ENCODE measurements at regions not wholly inside any gene's neighbourhood (a gene's known extent, or its start where the extent isn't known, plus 50 kb on each side); places are given as distances from the start of the nearest gene placed in this dataset.

DNA sequence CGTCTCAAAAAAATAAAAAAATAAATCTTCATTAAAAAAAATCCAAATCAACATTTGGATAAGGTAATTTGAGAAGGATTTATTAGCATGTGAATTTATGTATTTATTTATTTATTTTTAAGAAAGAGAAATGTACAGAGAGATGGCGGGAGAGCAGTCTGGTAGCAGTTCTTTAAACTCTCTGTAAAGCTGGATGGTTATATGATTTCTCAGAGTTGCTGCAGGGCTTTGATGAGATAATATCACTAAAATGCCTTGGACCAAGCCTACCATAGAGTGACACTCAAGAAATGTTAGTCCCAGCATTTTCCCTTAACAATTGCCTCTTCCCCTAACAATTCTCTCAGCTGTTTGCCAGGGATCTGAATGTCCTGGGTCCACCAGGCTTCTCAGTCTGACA, 103.4 kb upstream of the LNX1 start:
- no peak for DNase-seq (ENCODE audit: low spot score)

DNA sequence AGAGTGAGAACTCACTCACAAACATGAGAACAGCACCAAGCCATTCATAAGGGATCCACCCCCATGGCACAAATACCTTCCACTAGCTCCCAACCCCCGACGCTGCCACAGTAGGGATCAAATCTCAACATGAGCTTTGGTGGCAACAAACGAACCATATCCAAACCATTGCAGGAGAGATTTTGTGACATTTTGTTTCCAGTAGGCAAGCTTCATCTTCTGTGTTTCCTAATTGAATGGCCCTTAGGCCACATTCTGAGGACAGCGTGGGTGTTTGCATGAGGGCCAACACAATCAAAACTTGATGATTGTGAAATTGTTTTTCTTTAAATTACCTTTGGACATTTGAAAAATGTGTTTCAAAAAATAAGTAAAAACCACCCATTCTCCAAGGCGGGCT, 102.6 kb upstream of the LNX1 start:
- DNase-seq (ENCODE audit: low spot score) = no peak

DNA sequence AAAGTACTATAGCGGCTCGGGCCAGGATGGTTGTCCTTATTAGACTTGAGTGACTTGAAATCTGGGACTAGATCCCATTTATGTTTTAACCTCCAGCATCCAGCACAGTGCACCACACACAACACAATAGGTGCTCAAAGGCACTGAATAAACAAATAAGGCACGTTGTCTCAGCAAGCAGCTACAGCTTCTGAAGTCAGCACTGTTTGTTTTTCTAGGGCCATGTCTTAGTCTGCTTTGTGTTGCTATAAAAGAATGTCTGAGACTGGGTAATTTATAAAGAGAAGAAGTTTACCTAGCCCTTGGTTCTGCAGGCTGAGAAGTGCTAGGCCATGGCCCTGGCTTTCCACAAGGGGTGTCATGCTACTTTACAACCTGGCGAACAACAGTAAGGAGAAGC, 102.1 kb upstream of the LNX1 start:
- no peak for DNase-seq (ENCODE audit: low spot score)

DNA sequence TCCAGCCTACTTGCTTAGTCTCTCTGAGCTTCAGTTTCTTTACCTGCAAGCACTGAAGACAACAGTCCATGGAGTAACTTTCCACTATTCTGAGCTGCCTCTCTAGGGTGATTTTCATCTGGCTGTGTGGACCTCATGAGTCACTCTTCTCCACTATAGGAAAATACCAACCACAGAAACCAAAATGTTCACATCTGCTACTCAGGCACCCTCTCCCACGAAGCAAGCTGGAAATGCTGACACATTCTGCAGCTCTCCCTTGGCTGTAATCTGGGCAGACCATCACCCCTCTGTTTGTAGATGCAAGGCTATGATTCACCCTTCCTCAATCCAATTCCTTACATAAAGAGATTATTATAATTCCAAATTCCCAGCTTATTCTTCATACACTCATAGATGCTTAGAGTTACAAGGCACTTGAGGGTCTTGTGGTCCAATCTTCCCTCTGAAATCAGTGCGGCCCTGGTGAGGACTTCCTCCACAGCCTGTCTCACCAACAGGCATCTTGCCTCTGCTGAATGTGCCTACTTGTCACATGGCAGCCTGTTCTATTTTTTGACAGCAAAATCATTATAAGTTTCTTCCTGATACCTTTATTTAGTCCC, 97.0 kb upstream of the LNX1 start:
- no peak for DNase-seq (ENCODE audit: low spot score)

DNA sequence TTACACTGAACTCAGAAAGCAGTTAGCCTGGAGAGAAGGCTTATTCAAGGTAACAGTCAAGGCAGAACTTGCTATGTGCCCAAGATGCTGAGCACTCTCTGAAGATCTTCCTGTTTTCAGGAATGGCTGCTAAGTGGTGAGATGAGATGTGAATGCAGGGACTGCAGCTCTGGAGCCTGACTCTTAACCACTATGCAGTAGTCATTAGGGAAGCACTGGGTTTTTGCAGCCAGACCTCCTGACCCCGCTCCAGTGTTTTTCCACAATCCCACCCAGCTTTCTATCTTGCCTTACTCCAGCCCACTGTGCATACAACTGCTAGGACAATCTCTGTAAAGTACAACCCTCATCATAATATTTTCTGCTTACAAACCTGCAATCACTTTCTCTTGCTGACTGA, 95.2 kb upstream of the LNX1 start:
- no peak for DNase-seq (ENCODE audit: low spot score)

DNA sequence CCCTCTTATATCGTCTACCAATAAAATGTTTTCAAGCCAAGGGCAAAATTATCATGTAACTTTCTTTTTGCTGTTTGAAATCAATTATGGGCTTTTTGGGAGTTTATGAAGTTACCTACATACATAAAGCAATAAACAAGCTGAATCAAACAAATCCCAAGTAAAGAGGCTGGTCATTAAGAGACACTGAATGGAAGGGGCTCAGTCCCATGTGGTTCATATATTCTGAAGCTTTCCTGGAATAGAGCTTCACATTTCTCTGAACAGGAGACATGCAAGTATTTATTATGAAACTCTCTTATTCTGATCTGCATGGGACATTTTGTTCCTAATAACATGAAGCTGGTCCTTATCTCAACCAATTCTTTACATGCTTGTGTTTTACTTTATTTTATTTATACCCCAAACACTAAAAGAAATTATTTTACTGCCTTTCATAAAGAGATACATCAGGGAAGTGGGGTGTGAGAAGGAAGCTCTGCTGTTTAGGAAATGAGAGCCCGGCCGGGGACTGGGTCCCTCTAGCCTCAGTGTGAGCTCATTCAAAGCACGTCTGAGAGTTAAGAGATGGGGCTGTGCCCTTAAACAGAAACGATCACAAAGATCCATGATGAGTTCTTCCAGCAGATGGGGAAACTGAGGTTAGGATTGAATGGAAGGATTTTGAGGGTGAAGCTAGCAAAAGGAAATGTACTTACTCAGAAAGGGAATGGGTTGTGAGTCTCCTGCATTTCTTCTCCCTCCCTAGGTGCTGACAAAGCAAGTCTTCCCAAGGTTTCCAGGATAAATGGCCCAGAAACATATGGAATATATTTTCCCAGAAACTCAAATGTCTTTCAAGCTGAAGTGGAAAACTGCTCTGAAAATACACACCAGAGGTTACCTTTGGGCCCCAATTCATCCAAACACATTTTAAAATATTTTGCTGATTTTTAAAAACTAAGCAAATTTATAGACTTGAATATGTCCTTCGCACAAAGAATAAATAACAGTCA, 93.1 kb upstream of the LNX1 start:
- no peak for DNase-seq (ENCODE audit: low spot score)

DNA sequence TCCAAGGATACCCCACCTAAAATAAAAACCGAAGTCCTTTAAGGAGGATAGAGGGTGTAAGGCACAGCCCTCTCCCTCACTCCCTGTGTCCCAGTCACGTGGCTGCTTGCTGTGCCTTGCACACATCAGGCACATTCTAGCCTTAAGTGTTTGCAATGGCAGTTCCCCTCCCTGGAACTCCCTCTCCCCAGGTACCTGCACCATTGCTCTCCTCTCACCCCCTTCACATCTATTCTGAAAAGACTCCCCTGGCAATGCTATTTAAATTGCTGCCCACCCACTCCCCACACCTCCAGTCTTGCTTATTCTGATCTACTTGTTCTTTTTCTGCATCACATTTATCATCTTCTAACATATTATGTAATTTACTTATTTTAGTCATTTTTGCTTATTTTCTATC, 91.6 kb upstream of the LNX1 start:
- DNase-seq (ENCODE audit: low spot score) = no peak

DNA sequence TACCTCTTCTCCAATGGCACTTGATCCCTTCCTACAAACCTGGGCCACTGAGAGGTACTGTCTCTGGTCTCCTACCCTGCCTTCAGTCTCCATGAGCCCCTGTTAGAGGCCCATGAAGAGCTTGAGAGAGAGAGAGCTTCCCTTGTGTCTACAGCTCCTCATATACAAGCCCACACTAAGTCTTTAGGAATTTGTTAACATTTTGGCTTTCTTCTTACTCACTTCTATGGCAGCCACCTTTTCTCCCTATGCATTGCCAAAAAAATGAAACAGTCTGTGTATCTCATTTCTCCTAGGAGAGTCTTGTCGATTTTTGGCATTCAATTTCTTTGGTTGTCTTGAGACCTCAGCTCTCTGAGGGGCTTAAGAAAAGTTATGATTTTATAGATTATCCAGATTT, 90.9 kb upstream of the LNX1 start:
- no peak for DNase-seq (ENCODE audit: low spot score)

DNA sequence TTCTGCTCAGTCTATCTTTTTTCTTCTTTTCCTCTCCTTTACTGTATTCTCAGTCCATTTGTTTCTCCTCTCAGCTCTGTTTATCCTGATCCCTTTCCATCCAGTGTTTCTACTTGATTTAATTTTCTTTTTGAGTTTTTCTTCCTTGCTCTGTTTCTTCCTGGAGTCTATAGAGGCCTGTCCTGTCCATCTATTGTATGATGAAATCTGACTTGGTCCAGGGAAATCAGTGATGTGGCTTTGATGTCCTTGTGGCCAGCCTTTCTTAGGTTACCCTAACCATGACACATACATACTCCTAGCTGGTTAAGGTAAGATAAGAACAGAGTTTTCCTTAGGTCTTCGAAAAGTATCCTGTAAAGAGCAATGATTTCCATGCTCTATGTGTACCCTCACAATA, 89.3 kb upstream of the LNX1 start:
- no peak for DNase-seq (ENCODE audit: low spot score)

DNA sequence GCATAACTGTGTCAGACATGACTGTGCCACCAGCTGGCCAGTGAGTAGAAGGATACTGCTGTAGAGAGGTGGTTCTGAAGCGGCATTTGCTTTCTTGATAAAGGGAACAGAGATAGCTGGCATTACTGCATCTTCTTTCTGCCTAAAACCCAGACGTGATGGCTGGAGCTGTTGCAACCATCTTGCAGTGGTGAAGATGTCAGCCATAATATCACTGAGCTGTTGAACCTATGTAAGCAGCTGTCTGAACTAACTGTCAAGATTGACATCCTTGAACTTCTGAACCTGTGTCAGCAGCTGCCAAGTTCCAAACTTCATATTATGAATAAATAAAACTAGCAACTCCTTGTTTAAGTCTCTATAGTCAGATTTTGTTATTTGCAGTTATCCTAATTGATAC, 88.9 kb upstream of the LNX1 start:
- no peak for DNase-seq (ENCODE audit: low spot score)

DNA sequence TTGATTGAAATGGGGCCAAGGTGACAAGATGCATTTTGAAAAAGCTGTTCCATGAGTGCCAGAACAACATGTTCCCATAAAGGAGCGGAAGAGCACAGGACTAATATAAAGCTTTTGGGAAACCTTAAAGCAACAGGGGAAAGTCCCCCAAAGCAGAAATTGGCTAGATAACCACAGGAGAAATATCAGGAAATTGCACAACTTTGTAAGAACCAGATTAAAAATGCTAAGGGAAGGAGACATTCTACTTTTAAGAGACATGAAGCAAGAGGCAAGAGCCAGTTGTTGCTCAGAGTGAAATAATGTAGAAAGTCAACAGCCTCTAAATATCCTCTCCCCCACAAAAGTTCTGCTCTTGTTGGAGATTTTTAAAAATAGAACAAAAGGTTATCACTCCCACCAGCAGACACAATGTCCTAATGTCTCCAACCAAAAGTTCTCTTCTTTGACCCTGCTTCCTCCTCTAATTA, 85.2 kb upstream of the LNX1 start:
- DNase-seq (ENCODE audit: low spot score) = no peak

DNA sequence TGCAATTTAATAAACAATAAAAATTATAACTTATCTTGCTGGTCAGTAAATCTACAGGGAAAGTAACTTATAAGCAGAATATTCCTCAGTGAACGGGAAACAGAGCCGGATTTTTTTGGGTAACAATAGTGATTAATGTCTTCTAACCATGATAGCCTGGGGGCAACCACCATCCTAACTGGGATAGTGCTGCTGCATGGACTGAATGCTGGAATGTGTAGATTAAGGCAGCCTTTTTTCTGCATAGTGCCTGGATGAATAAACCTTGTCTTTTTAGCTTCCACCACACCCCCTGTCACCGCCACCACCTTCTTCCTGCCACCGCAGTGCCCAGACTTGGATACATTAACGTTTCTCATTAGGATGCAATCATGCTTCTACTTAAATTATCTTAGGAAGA, 83.6 kb upstream of the LNX1 start:
- no peak for DNase-seq (ENCODE audit: low spot score)

DNA sequence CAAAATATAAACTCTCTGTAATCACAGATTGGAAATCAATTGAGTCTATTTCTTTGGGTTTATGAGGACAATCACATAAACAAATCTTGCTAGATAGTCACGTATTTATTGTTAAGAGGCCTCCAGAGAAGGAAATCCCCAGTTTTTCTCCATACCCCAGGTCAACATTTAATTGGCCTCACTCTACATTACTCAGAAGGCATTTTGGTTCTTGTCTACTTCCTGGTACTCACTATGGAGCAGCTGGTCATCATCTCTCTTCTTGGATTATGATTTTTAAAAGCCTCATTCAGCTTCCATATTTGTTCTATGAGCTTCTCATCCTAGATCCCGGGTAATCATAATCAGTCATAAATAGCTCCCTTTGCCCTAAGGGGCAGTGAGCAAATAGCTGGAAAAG, 81.6 kb upstream of the LNX1 start:
- DNase-seq (ENCODE audit: low spot score) = no peak

DNA sequence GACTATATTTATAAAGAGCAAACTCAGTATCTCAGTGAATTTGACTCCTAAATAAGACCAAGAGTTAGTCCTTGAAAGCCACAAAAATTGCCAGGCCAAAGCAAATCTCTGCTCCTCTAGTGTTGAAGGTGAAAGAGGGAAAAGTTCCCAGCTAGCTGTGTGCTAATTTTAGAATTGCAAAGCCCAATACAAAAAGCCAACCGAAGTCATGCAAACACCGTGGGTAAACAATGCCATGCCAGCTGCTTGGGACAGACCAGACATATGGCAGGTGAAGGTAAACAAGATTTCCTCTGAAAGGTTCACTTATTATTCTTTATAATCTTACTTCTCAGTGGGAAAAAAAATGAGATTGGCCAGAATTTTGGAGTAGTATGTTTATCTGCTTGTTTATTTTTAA, 80.5 kb upstream of the LNX1 start:
- no peak for DNase-seq (ENCODE audit: low spot score)

DNA sequence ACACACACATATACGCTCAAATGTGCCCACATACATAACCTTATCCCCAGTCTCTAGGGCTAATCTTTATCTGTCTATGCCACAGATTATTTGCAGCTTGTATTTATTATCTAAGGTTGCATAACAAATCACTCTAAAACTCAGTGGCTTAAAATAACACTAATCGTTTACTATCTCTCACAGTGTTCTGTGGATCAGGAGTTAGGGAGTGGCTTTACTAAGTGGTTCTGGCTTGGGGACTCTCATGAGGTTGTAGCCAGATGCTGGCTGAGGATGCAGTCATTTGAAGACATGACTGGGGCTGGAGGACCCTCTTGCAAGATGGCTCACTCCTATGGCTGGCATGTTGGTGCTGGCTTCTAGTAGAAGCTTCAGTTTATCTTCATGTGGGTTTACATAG, 68.5 kb upstream of the LNX1 start:
- no peak for DNase-seq (ENCODE audit: low spot score)

DNA sequence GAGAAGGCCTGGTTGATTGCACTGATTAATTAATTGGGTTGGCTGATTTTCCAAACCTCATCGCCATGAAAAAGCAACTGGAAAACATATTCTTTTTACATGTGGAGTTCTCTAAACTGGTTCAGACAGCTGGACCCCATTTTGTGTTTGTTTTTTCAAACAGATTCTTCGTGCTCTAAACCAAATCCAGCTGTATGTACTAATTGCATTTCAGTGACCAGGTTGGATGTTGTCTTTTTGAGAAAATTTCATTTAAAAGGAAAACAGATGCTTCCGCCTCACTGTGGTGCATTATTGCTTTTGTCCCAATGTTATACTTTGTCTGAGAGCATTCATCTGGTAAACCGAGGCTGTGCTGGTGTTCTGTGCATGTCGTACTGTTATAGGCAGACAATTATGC, 67.8 kb upstream of the LNX1 start:
- no peak for DNase-seq (ENCODE audit: low spot score)

DNA sequence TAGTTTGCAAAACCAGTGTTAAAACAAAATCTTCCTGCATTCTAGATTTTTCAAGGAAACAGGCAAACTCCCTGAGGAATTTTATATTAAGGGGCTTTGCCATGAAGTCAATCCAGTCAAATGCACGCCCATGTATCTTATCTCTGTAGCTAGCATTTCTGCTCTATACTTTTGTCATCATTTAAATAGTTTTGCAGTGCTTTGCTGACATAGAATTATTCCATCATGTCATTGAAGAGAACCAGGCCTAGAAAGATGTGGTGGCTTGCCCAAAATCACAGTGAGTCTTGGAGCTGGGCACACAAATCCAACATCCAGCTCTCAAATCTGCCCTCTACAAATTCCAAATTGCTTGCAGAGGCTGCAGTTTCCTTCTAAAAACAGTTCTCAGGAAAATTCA, 66.7 kb upstream of the LNX1 start:
- no peak for DNase-seq (ENCODE audit: low spot score)

DNA sequence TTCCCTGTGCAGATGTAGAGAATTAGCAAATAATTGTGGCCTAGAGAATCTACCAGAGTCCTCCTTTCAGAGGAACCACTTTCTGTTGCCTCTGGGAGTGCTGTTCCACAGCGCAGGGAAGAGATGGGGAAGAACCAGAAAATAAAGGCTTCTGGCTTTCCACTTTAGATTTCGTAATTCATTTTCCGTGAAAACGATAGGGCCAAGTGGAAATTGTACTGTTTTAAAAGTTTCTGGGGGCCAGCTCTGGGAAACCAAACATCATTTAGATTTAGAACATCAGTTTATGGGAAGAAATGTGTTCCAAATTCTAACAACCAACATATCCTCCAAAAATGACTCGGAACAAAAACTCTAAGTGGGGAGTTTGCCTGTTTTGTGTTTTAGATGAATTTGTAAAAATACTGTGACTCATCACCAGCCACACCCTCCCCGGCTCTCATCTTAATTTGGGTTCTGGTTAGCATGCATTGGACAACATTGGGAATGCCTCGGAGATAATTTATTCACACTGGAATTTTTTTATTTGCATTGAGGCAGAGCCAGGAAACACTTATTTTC, 65.2 kb upstream of the LNX1 start:
- no peak for DNase-seq (ENCODE audit: low spot score)

DNA sequence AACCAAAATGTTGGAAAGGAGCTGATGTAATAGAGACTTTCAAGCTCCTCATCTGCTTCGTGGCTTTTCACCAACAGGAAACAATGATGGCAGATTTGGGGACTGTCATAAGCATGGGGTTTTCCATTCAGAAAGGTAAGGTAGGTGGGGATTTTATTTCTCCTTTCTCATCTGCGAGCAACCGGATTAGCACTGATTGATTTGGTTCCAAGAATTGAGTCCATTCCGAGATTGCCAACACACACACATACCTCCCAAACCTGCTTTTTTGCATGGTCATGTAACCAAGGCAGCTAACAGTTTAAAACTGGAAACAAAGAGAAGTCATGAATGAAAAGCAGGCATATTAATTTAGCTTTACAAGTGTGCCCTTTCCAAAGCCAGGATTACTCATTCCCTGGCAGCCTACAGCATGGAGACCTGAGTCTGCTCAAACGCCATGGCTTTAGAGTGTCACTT, 63.0 kb upstream of the LNX1 start:
- DNase-seq (ENCODE audit: low spot score) = no peak

DNA sequence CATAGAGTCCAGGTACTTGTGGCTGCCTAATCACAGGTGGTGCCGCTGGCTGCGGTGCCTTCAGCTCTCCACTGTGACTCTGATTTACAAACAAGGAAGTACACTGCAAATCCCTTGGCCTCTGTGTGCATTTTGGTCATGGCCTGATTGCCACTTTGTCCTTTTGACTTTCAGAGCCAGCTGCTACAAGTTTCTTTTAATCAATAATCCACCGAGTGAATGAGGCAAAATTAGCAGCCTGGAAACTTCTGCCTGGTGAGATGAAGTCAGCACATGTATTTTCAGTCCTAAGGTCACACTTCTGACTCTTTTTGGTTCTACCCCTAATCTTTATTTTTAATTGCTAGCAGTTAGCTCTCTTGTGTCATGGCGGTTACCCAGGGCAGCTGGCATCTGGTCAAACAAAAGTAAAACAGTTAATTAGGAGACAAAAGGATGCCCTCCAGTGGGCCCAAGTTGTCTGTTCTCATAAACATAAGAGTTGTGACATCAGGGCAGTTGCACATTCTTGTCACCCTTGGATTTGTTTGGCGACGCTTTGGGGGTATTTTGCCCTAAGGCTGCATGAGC, 62.3 kb upstream of the LNX1 start:
- DNase-seq (ENCODE audit: low spot score) = no peak

DNA sequence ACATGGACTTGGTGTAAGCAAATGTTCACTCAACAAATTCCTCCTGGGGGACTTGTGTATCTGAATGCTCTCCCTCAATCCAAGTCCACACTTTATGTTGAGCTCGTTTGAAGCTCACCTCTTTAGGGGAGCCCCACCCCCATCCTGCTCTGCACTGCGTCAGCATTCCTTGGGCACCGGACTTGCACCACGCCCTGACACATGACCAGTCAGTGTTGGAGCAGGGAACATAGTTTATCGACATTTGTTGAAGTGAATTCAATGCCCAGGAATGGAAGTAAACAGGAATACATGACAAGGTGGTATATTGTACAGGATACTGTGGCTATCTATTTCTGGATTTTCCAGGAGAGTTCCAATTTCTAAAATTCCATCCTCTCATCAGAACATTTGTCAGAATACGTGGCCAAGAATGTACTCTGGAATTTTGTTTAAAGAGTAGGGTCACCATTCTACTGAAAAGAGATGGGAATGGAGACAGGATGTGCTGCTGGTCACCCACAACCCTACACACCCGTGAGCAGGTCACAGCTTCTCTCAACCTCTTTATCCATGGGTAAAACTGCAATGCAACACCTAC, 60.0 kb upstream of the LNX1 start:
- DNase-seq (ENCODE audit: low spot score) = no peak

DNA sequence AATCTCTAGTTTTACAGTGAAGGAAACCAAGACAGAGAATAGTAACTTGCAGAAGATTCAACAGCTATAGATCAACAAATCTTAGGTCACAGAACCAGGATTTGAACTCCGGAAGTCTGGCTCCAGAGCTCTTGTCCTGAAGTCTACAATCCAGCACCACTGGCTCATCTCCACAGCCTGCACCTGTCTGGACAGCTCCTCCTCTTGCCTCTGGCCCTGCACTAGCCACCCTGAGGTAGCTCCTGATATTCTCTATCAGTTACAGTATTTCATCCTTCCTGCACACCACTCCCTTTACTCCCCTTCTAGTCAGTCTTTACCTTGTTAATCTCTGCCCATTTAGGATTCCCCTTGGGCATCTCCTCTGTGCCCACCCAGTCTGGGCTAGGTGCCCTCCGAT, 58.1 kb upstream of the LNX1 start:
- no peak for DNase-seq (ENCODE audit: low spot score)
